Peyer's patch (tissue), 4 donors: ENCODE measurements at regions not wholly inside any gene's neighbourhood (a gene's known extent, or its start where the extent isn't known, plus 50 kb on each side); places are given as distances from the start of the nearest gene placed in this dataset.
"Not testable (repeated sequence)": the region's sequence is repeated elsewhere in the genome, so short reads cannot be mapped to it uniquely, and the experiment has no call there.

ENCODE experiments used
- DNase-seq, 3 donors: peaks; one replicate each; pipeline ENCODE4 v3.0.0-alpha.2; 2017 to 2019
- H3K27ac ChIP-seq, 4 donors: fragments of 200-600 bp; sonication (generic); one replicate each; pipeline ENCODE4 v1.5.1; 2016 to 2019
- H3K27me3 ChIP-seq, 2 donors: fragments of 200-600 bp; sonication (generic); one replicate each; pipeline ENCODE4 v1.5.1; 2019
- H3K36me3 ChIP-seq, 3 donors: fragments of 200-600 bp; sonication (generic); one replicate each; pipeline ENCODE4 v1.5.1; 2016 to 2019
- H3K4me1 ChIP-seq, 4 donors: fragments of 200-600 bp; sonication (generic); one replicate each; pipeline ENCODE4 v1.5.1; 2016 to 2019
- H3K4me3 ChIP-seq, 4 donors: fragments of 200-600 bp; sonication (generic); 1 replicate in 3 of 4; 2 replicates in 1 of 4; pipeline ENCODE4 v1.5.1; 2016 to 2019; ENCODE audit warnings: mild to moderate bottlenecking in 1 of 4
- H3K9me3 ChIP-seq, 4 donors: fragments of 200-600 bp; sonication (generic); one replicate each; pipeline ENCODE4 v1.5.1; 2016 to 2019; ENCODE audit warnings: mild to moderate bottlenecking in 1 of 4
- POLR2A ChIP-seq, 2 donors: fragments of 450-650 bp; IDR thresholded peaks; one replicate each; pipeline ENCODE4 v1.5.1; 2017; ENCODE audit warnings: antibody characterized with exemption in 2 of 2, mild to moderate bottlenecking in 2 of 2, moderate library complexity in 2 of 2
- TF ChIP-seq, protein P1 (sequence below), 6 experiments: fragments of 450-650 bp in 4 of 6; fragments of 200-600 bp in 2 of 6; sonication (generic) in 1 of 6; IDR thresholded peaks; one replicate each; pipeline ENCODE4 v1.5.1; 2017 to 2019; ENCODE audit warnings: antibody characterized with exemption in 6 of 6, mild to moderate bottlenecking in 3 of 6, moderate library complexity in 1 of 6

GRCh38 chr14:56351861-56352260 is 227.7 kb upstream of the TMEM260 start:
- no peaks in the 10 kb centered on the region for H3K36me3 ChIP-seq
- H3K4me1 ChIP-seq = no peaks in the 10 kb centered on the region
- TF ChIP-seq, protein P1, sequence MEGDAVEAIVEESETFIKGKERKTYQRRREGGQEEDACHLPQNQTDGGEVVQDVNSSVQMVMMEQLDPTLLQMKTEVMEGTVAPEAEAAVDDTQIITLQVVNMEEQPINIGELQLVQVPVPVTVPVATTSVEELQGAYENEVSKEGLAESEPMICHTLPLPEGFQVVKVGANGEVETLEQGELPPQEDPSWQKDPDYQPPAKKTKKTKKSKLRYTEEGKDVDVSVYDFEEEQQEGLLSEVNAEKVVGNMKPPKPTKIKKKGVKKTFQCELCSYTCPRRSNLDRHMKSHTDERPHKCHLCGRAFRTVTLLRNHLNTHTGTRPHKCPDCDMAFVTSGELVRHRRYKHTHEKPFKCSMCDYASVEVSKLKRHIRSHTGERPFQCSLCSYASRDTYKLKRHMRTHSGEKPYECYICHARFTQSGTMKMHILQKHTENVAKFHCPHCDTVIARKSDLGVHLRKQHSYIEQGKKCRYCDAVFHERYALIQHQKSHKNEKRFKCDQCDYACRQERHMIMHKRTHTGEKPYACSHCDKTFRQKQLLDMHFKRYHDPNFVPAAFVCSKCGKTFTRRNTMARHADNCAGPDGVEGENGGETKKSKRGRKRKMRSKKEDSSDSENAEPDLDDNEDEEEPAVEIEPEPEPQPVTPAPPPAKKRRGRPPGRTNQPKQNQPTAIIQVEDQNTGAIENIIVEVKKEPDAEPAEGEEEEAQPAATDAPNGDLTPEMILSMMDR (IDR thresholded peaks at IDR 0.05) = no peak
- no peak for TF ChIP-seq POLR2A (IDR thresholded peaks at IDR 0.05)
- DNase-seq = no peak
- no peaks in the 10 kb centered on the region for H3K27me3 ChIP-seq
- H3K9me3 ChIP-seq = no peaks in the 10 kb centered on the region
- H3K4me3 ChIP-seq = no peak overlapping the region
- H3K27ac ChIP-seq = no peak overlapping the region

- no peaks in the 10 kb centered on the region for H3K27me3 ChIP-seq
- no peaks in the 10 kb centered on the region for H3K4me1 ChIP-seq
- TF ChIP-seq, protein P1 (IDR thresholded peaks at IDR 0.05) = no peak
- no peak for TF ChIP-seq POLR2A (IDR thresholded peaks at IDR 0.05)
- no peaks in the 10 kb centered on the region for H3K9me3 ChIP-seq
- no peak overlapping the region for H3K4me3 ChIP-seq
- no peak for DNase-seq
- no peak overlapping the region for H3K27ac ChIP-seq
- H3K36me3 ChIP-seq = no peaks in the 10 kb centered on the region
Measured at GRCh38 chr14:56352999-56353398, 226.6 kb upstream of the TMEM260 start.

- Histone ChIP-seq H3K4me1 (no peaks in the 10 kb centered on the region), H3K9me3 (no peaks in the 10 kb centered on the region), H3K36me3 (no peaks in the 10 kb centered on the region), H3K27me3 (no peaks in the 10 kb centered on the region), H3K27ac (no peak overlapping the region), H3K4me3 (no peak overlapping the region)
- TF ChIP-seq POLR2A (IDR thresholded peaks at IDR 0.05) = no peak
- TF ChIP-seq, protein P1 (IDR thresholded peaks at IDR 0.05) = no peak
- DNase-seq = no peak
Measured at GRCh38 chr14:56357428-56357827, 222.2 kb upstream of the TMEM260 start.

- Histone ChIP-seq H3K4me3 (no peak overlapping the region), H3K4me1 (no peaks in the 10 kb centered on the region), H3K27me3 (no peaks in the 10 kb centered on the region), H3K9me3 (no peaks in the 10 kb centered on the region), H3K36me3 (no peaks in the 10 kb centered on the region), H3K27ac (no peak overlapping the region)
- no peak for DNase-seq
- no peak for TF ChIP-seq POLR2A (IDR thresholded peaks at IDR 0.05)
- TF ChIP-seq, protein P1 (IDR thresholded peaks at IDR 0.05) = no peak
Measured at GRCh38 chr14:56358275-56358674, 221.3 kb upstream of the TMEM260 start.

DNA sequence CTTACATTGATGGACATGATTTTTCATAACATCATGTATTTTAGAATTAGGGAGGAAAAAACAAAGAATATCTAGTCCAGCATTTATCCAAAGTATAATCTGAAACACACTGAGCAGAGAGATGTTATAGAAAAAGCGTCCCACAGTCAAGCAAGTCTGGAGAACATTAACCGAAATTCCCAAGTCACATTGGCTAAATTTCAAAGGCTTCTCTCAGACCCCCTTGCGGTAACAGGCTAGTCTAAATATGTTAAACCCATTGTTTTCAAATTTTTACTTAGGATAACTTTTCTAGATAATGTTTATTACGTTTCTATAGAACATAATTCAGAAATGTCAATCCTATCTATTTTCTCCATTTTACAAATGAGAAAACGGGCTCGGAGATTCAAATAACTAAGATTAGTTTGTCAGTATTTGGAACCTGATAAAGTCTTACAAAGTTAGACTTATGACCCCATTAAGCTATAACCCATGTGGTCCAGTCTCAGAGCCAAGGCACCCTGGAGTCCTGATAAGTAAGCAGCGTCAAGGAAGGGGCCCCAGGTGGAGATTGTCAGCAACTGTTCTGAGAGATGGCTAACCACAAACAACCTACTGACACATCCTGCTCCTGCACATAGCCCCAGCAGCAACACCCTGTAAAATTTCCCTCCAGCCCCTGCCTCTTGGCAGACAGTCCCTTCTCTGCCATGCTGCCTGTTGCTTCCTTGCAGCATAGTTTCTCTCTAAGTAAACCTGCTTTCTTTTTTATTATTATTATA is 220.6 kb upstream of the TMEM260 start:
- Histone ChIP-seq H3K9me3 (no peaks in the 10 kb centered on the region), H3K36me3 (no peaks in the 10 kb centered on the region), H3K4me1 (no peaks in the 10 kb centered on the region), H3K27ac (no peak overlapping the region), H3K4me3 (no peak overlapping the region), H3K27me3 (no peaks in the 10 kb centered on the region)
- TF ChIP-seq POLR2A (IDR thresholded peaks at IDR 0.05) = no peak
- TF ChIP-seq, protein P1 (IDR thresholded peaks at IDR 0.05) = no peak
- no peak for DNase-seq

GRCh38 chr14:56365663-56366062 is 213.9 kb upstream of the TMEM260 start:
- H3K9me3 ChIP-seq, H3K27ac ChIP-seq, H3K36me3 ChIP-seq, H3K4me1 ChIP-seq, DNase-seq, H3K4me3 ChIP-seq, H3K27me3 ChIP-seq: not testable (repeated sequence)
